PC-9 (cell line): ENCODE measurements at regions not wholly inside any gene's neighbourhood (a gene's known extent, or its start where the extent isn't known, plus 50 kb on each side); places are given as distances from the start of the nearest gene placed in this dataset.

ENCODE experiments used
- BruUV-seq: library from RNA; stranded (reverse); fragments of 400-500 nt; replicated peaks from 2 replicates; lab custom pipeline; 2021; lab: Mats Ljungman, UMichigan
- CTCF ChIA-PET: fragments of 300-600 bp; sonication (Branson Sonifier 250); formaldehyde crosslinking; loops from one replicate; lab custom pipeline; 2022; ENCODE audit warnings: antibody characterized with exemption; lab: Charles Lee
- POLR2A ChIA-PET: fragments of 300-600 bp; sonication (Branson Sonifier 250); formaldehyde crosslinking; loops from one replicate; lab custom pipeline; 2022; ENCODE audit warnings: antibody characterized with exemption; ENCODE audit not compliant: unreplicated experiment; lab: Charles Lee
- DNase-seq, 2 experiments: peaks; one replicate each; pipeline versions ENCODE4 v3.0.0 to v3.0.0-alpha.2; 2015 to 2022; ENCODE audit warnings: mixed read lengths in 1 of 2
- H2AFZ ChIP-seq: fragments of 200-600 bp; sonication (generic); 2 replicates; pipeline ENCODE4 v1.8.1; 2017; ENCODE audit warnings: antibody characterized with exemption
- H3F3A ChIP-seq: fragments of 200-600 bp; sonication (generic); 2 replicates; pipeline ENCODE4 v1.8.1; 2017; ENCODE audit warnings: antibody characterized with exemption, mild to moderate bottlenecking, low read depth; ENCODE audit not compliant: insufficient read depth
- H3K27ac ChIP-seq: fragments of 200-600 bp; sonication (generic); 2 replicates; pipeline ENCODE4 v1.6.1; 2016; ENCODE audit warnings: mixed run types
- H3K27me3 ChIP-seq: fragments of 200-600 bp; sonication (generic); 2 replicates; pipeline ENCODE4 v1.6.1; 2016; ENCODE audit warnings: low read depth, mixed run types; ENCODE audit not compliant: insufficient read depth
- H3K36me3 ChIP-seq: fragments of 200-600 bp; sonication (generic); 2 replicates; pipeline ENCODE4 v1.6.1; 2016; ENCODE audit warnings: low read depth, mixed run types
- H3K4me1 ChIP-seq: fragments of 200-600 bp; sonication (generic); replicated peaks from 2 replicates; pipeline ENCODE4 v1.6.1; 2016; ENCODE audit warnings: mixed run types; ENCODE audit not compliant: insufficient read depth
- H3K4me2 ChIP-seq: fragments of 200-600 bp; sonication (generic); 2 replicates; pipeline ENCODE4 v1.6.1; 2017; ENCODE audit warnings: mixed run types
- H3K4me3 ChIP-seq: fragments of 200-600 bp; sonication (generic); 2 replicates; pipeline ENCODE4 v1.6.1; 2016; ENCODE audit warnings: mixed run types
- H3K79me2 ChIP-seq: fragments of 200-600 bp; sonication (generic); 2 replicates; pipeline ENCODE4 v1.6.1; 2017; ENCODE audit warnings: low read depth, mixed run types
- H3K9me2 ChIP-seq: fragments of 200-600 bp; sonication (generic); 2 replicates; pipeline ENCODE4 v1.8.1; 2017; ENCODE audit warnings: mild to moderate bottlenecking; ENCODE audit not compliant: insufficient read depth
- H3K9me3 ChIP-seq: fragments of 200-600 bp; sonication (generic); 2 replicates; pipeline ENCODE4 v1.8.1; 2016; ENCODE audit warnings: low read depth; ENCODE audit not compliant: insufficient read depth
- H4K20me1 ChIP-seq: fragments of 200-600 bp; sonication (generic); 2 replicates; pipeline ENCODE4 v1.8.1; 2017; ENCODE audit not compliant: insufficient read depth
- CTCF ChIP-seq: fragments of 200-600 bp; sonication (generic); conservative IDR thresholded peaks from 2 replicates; pipeline ENCODE4 v1.6.1; 2017; ENCODE audit warnings: mixed run types, antibody characterized with exemption, mild to moderate bottlenecking, moderate library complexity
- EZH2 ChIP-seq: fragments of 200-600 bp; sonication (generic); IDR thresholded peaks from 2 replicates; pipeline ENCODE4 v1.8.0; 2017; ENCODE audit warnings: antibody characterized with exemption, low read depth
- intact Hi-C: fragments of 100-400 bp; cut with micrococcal nuclease; formaldehyde crosslinking; loops from one replicate; pipeline ENCODE4 v1.10.0; 2022; ENCODE audit not compliant: unreplicated experiment

GRCh38 chr15:39183164-39183881, 397.6 kb upstream of the THBS1 start:
- no peaks in the 10 kb centered on the region for H3K9me2 ChIP-seq
- H4K20me1 ChIP-seq, result no peaks in the 10 kb centered on the region
- peaks cover 5% of the 10 kb centered on the region for H3K4me1 ChIP-seq
- H3K9me3 ChIP-seq, result peaks cover 13% of the 10 kb centered on the region
- no peaks in the 10 kb centered on the region for H3K36me3 ChIP-seq
- peaks cover 8% of the 10 kb centered on the region; the same call in 1 of the 2 replicates for H3F3A ChIP-seq
- no peak for DNase-seq
- TF ChIP-seq EZH2 (no peak), CTCF (no peak)
- intact Hi-C loops, result no loop called here
- no peaks in the 10 kb centered on the region for H3K79me2 ChIP-seq
- ChIA-PET POLR2A (no interaction called here), CTCF (interaction anchor here (0.5 kb wide), 1 partner anchor 30 kb away, joined by 4 read pairs; no protein-coding TSS in a partner anchor)
- no peaks in the 10 kb centered on the region for H3K27me3 ChIP-seq
- H3K27ac ChIP-seq, result no peak overlapping the region
- no peak overlapping the region for H3K4me2 ChIP-seq
- H2AFZ ChIP-seq, result 0 out of 2 replicates have a peak overlapping the region, but pooled peaks have one; percentile 64
- BruUV-seq, result no TSS peak
- H3K4me3 ChIP-seq, result no peak overlapping the region

GRCh38 chr15:39184701-39185390, 396.0 kb upstream of the THBS1 start:
- TF ChIP-seq CTCF (no peak), EZH2 (no peak)
- peaks cover 20% of the 10 kb centered on the region; the same call in 1 of the 2 replicates for H3F3A ChIP-seq
- H3K9me3 ChIP-seq, result peaks cover 13% of the 10 kb centered on the region
- H2AFZ ChIP-seq, result no peak overlapping the region
- no peaks in the 10 kb centered on the region for H3K27me3 ChIP-seq
- H3K4me2 ChIP-seq, result no peak overlapping the region
- ChIA-PET POLR2A (no interaction called here), CTCF (no interaction called here)
- no peaks in the 10 kb centered on the region for H3K9me2 ChIP-seq
- no peak overlapping the region for H3K27ac ChIP-seq
- no TSS peak for BruUV-seq
- no peak for DNase-seq
- H3K36me3 ChIP-seq, result no peaks in the 10 kb centered on the region; the same call in 1 of the 2 replicates
- peaks cover 19% of the 10 kb centered on the region for H3K4me1 ChIP-seq
- intact Hi-C loops, result no loop called here
- H3K4me3 ChIP-seq, result no peak overlapping the region
- no peaks in the 10 kb centered on the region for H3K79me2 ChIP-seq
- H4K20me1 ChIP-seq, result no peaks in the 10 kb centered on the region

GRCh38 chr15:39188314-39188713, 392.6 kb upstream of the THBS1 start:
- Histone ChIP-seq H3K27me3 (no peaks in the 10 kb centered on the region), H3K9me3 (peaks cover 15% of the 10 kb centered on the region), H2AFZ (no peak overlapping the region), H3K27ac (peak overlapping the region; percentile 52), H3K4me2 (peak overlapping the region; percentile 6; the same call in 1 of the 2 replicates), H3K79me2 (no peaks in the 10 kb centered on the region), H3F3A (peaks cover 16% of the 10 kb centered on the region; the same call in 1 of the 2 replicates), H3K9me2 (no peaks in the 10 kb centered on the region), H4K20me1 (no peaks in the 10 kb centered on the region), H3K4me3 (no peak overlapping the region), H3K36me3 (no peaks in the 10 kb centered on the region; the same call in 1 of the 2 replicates), H3K4me1 (peaks cover 35% of the 10 kb centered on the region)
- BruUV-seq, result no TSS peak
- CTCF ChIA-PET, result interaction anchor here (1.1 kb wide), 1 partner anchor 40 kb away, joined by 4 read pairs; no protein-coding TSS in a partner anchor
- POLR2A ChIA-PET, result interaction anchor here (0.5 kb wide), 1 partner anchor 393 kb away, joined by 4 read pairs; no protein-coding TSS in a partner anchor
- DNase-seq, result no peak
- TF ChIP-seq CTCF (no peak), EZH2 (no peak)
- intact Hi-C loops, result no loop called here
